GM23338 (cell line): ENCODE measurements at regions not wholly inside any gene's neighbourhood (a gene's known extent, or its start where the extent isn't known, plus 50 kb on each side); places are given as distances from the start of the nearest gene placed in this dataset.

ENCODE experiments used
- CREB1 ChIP-seq: fragments of 250-450 bp; sonication (Bioruptor Pico); IDR thresholded peaks from 2 replicates; pipeline ENCODE4 v1.5.0; 2020; ENCODE audit warnings: low read depth, mild to moderate bottlenecking, moderate library complexity
- JUNB ChIP-seq: IDR thresholded peaks from one replicate; pipeline ENCODE4 v1.6.1; 2016; ENCODE audit warnings: antibody characterized with exemption; ENCODE audit not compliant: unreplicated experiment
- NANOG ChIP-seq: IDR thresholded peaks from 2 replicates; pipeline ENCODE4 v1.6.1; 2016; ENCODE audit warnings: antibody characterized with exemption, borderline replicate concordance
- POLR2AphosphoS5 ChIP-seq: IDR thresholded peaks from 2 replicates; pipeline ENCODE4 v1.6.1; 2016; ENCODE audit warnings: antibody characterized with exemption, low read depth
- ZNF114 ChIP-seq: fragments of 250-450 bp; sonication (Bioruptor Pico); IDR thresholded peaks from 2 replicates; pipeline ENCODE4 v1.5.0; 2020; ENCODE audit warnings: mild to moderate bottlenecking, moderate library complexity
- TF ChIP-seq, protein P1 (sequence below): fragments of 250-450 bp; sonication (Bioruptor Pico); IDR thresholded peaks from 2 replicates; pipeline ENCODE4 v1.5.0; 2020; ENCODE audit warnings: mild to moderate bottlenecking, moderate library complexity
- TF ChIP-seq, protein P2 (sequence below), 2 experiments: fragments of 200-600 bp in 1 of 2; sonication (generic) in 1 of 2; conservative IDR thresholded peaks; 2 replicates each; pipeline versions ENCODE4 v1.5.1 to v1.6.1; 2016 to 2017; ENCODE audit warnings: antibody characterized with exemption in 2 of 2, low read depth in 2 of 2, mild to moderate bottlenecking in 2 of 2, moderate library complexity in 1 of 2
- TF ChIP-seq, protein P3 (sequence below): IDR thresholded peaks from one replicate; pipeline ENCODE4 v1.6.1; 2018; ENCODE audit warnings: antibody characterized with exemption; ENCODE audit not compliant: unreplicated experiment

DNA sequence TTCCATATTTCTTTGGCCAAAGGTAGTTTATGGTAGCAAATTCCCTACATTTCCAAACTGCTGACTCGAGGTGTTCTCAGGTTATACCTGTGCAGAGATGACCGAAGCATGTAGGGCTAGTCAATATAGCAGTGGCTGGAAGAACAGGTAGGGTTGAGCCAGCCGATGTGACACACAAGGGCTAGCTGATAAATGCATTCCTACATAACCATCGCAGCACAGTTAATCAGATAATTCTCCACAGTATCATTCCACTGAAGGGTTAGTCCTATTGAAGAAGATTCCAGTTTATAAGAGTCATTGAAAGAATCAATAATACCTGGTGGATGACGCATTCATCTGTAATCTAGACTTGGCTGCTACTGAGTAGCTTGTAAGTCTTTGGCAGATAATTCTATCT lies 220.0 kb downstream of the KIF20B start (continued):
- TF ChIP-seq, protein P1, sequence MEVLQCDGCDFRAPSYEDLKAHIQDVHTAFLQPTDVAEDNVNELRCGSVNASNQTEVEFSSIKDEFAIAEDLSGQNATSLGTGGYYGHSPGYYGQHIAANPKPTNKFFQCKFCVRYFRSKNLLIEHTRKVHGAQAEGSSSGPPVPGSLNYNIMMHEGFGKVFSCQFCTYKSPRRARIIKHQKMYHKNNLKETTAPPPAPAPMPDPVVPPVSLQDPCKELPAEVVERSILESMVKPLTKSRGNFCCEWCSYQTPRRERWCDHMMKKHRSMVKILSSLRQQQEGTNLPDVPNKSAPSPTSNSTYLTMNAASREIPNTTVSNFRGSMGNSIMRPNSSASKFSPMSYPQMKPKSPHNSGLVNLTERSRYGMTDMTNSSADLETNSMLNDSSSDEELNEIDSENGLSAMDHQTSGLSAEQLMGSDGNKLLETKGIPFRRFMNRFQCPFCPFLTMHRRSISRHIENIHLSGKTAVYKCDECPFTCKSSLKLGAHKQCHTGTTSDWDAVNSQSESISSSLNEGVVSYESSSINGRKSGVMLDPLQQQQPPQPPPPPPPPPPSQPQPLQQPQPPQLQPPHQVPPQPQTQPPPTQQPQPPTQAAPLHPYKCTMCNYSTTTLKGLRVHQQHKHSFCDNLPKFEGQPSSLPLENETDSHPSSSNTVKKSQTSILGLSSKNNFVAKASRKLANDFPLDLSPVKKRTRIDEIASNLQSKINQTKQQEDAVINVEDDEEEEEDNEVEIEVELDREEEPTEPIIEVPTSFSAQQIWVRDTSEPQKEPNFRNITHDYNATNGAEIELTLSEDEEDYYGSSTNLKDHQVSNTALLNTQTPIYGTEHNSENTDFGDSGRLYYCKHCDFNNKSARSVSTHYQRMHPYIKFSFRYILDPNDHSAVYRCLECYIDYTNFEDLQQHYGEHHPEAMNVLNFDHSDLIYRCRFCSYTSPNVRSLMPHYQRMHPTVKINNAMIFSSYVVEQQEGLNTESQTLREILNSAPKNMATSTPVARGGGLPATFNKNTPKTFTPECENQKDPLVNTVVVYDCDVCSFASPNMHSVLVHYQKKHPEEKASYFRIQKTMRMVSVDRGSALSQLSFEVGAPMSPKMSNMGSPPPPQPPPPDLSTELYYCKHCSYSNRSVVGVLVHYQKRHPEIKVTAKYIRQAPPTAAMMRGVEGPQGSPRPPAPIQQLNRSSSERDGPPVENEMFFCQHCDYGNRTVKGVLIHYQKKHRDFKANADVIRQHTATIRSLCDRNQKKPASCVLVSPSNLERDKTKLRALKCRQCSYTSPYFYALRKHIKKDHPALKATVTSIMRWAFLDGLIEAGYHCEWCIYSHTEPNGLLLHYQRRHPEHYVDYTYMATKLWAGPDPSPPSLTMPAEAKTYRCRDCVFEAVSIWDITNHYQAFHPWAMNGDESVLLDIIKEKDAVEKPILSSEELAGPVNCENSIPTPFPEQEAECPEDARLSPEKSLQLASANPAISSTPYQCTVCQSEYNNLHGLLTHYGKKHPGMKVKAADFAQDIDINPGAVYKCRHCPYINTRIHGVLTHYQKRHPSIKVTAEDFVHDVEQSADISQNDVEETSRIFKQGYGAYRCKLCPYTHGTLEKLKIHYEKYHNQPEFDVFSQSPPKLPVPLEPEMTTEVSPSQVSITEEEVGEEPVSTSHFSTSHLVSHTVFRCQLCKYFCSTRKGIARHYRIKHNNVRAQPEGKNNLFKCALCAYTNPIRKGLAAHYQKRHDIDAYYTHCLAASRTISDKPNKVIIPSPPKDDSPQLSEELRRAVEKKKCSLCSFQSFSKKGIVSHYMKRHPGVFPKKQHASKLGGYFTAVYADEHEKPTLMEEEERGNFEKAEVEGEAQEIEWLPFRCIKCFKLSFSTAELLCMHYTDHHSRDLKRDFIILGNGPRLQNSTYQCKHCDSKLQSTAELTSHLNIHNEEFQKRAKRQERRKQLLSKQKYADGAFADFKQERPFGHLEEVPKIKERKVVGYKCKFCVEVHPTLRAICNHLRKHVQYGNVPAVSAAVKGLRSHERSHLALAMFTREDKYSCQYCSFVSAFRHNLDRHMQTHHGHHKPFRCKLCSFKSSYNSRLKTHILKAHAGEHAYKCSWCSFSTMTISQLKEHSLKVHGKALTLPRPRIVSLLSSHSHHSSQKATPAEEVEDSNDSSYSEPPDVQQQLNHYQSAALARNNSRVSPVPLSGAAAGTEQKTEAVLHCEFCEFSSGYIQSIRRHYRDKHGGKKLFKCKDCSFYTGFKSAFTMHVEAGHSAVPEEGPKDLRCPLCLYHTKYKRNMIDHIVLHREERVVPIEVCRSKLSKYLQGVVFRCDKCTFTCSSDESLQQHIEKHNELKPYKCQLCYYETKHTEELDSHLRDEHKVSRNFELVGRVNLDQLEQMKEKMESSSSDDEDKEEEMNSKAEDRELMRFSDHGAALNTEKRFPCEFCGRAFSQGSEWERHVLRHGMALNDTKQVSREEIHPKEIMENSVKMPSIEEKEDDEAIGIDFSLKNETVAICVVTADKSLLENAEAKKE: no peak
- TF ChIP-seq CREB1 (no peak), ZNF114 (CRISPR knock-in tag) (no peak), POLR2AphosphoS5 (no peak), JUNB (no peak), NANOG (no peak)
- TF ChIP-seq, protein P2, sequence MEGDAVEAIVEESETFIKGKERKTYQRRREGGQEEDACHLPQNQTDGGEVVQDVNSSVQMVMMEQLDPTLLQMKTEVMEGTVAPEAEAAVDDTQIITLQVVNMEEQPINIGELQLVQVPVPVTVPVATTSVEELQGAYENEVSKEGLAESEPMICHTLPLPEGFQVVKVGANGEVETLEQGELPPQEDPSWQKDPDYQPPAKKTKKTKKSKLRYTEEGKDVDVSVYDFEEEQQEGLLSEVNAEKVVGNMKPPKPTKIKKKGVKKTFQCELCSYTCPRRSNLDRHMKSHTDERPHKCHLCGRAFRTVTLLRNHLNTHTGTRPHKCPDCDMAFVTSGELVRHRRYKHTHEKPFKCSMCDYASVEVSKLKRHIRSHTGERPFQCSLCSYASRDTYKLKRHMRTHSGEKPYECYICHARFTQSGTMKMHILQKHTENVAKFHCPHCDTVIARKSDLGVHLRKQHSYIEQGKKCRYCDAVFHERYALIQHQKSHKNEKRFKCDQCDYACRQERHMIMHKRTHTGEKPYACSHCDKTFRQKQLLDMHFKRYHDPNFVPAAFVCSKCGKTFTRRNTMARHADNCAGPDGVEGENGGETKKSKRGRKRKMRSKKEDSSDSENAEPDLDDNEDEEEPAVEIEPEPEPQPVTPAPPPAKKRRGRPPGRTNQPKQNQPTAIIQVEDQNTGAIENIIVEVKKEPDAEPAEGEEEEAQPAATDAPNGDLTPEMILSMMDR (conservative IDR thresholded peaks at IDR 0.05; ENCODE audit: low read depth in 2 of 2): no peak
- TF ChIP-seq, protein P3, sequence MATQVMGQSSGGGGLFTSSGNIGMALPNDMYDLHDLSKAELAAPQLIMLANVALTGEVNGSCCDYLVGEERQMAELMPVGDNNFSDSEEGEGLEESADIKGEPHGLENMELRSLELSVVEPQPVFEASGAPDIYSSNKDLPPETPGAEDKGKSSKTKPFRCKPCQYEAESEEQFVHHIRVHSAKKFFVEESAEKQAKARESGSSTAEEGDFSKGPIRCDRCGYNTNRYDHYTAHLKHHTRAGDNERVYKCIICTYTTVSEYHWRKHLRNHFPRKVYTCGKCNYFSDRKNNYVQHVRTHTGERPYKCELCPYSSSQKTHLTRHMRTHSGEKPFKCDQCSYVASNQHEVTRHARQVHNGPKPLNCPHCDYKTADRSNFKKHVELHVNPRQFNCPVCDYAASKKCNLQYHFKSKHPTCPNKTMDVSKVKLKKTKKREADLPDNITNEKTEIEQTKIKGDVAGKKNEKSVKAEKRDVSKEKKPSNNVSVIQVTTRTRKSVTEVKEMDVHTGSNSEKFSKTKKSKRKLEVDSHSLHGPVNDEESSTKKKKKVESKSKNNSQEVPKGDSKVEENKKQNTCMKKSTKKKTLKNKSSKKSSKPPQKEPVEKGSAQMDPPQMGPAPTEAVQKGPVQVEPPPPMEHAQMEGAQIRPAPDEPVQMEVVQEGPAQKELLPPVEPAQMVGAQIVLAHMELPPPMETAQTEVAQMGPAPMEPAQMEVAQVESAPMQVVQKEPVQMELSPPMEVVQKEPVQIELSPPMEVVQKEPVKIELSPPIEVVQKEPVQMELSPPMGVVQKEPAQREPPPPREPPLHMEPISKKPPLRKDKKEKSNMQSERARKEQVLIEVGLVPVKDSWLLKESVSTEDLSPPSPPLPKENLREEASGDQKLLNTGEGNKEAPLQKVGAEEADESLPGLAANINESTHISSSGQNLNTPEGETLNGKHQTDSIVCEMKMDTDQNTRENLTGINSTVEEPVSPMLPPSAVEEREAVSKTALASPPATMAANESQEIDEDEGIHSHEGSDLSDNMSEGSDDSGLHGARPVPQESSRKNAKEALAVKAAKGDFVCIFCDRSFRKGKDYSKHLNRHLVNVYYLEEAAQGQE: no peak
